ENCODE measurements at regions not wholly inside any gene's neighbourhood (a gene's known extent, or its start where the extent isn't known, plus 50 kb on each side); places are given as distances from the start of the nearest gene placed in this dataset.

DNA sequence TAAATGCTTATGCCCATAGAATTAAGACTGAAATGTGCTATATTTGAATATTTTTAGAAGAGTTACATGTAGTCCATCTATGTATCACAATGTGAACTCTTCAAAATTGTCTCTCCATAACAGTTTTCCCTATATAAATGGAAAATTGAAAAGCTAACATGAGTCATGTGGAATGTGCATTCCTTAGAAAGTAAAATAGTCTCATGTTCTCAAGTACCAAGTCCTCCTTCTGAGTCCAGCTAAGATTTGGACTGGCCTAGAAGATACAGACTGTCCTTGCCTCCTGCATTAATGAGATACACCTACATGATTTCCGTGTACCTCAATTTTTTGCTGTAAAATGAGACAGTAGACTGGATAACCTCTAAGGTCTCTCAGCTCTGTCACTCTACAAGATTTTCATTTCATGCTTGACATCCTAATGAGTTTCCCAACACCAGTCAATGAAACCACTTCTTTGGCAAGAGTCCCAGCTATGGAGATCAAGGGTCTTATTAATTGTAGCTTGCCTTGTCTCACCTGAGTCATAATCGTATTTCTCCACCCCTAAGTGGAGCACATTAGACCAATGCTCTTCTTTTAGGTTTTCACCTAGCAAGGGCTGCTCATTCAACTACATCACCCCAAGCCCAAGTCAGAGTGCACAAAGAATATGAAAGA is 350.6 kb upstream of the IL12A start:
- in situ Hi-C loops (cut with HindIII; ENCODE audit: low pct_unique_long_range_greater_than_20kb, low sequenced_read_pairs), result no loop called here
- DNase-seq (ENCODE audit: low read depth, low spot score), result no peak

DNA sequence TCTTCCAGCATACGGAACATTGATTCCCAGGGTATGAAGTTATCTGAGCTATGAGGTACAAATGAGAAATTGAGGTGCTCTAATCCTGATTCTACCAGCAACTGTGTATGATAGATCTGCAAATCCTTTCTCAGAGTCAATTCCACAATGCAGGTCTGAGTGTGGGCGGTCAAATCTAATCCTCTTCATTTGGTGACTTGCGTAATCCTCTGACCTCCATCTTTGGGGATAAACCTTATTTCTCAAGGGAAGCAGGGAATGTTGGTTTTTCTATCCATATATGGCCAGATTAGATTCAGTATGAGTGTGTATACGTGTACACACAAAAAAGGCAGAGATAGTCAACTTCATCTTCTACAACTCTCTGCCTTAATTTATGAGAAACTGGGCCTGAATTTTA is 348.4 kb upstream of the IL12A start:
- in situ Hi-C loops (cut with HindIII; ENCODE audit: low pct_unique_long_range_greater_than_20kb, low sequenced_read_pairs), result no loop called here
- DNase-seq (ENCODE audit: low read depth, low spot score), result no peak

DNA sequence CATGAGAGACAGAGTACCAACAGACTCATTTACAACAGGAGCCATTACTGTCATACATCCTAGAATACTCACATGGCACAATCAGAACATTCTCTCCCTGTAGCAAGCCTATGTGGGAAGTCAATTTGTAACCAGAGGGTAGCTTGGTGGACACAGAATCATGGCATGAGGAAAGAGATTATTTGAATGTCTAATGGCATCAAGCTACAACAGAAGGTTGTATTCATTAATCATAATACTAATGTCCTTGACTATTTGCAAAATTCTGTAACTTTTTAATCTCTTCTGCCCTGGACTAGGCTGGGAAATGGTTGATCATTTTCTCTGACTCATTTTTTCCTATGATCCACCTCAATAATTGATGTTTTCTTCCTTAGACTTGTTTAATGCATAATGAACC is 345.2 kb upstream of the IL12A start:
- in situ Hi-C loops (cut with HindIII; ENCODE audit: low pct_unique_long_range_greater_than_20kb, low sequenced_read_pairs), result no loop called here
- DNase-seq (ENCODE audit: low read depth, low spot score), result no peak

DNA sequence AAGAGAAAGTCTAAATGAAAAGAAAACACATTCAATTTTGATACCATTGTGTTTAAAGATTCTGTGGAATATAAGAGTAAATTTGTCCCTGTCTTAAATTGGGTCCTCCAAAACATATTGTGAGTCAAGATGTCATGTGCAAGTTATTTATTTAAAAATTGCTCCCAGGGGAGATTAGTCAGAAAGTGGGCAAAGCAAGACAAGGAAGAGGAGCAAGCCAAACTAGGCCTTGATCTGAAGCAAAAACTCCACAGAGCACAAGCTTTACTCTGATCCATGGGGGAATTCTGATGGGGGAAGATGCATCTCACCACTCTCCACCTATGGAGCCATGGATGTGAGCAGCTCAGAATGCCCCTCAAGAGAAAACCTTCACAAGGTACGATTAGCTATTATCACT is 342.8 kb upstream of the IL12A start:
- DNase-seq (ENCODE audit: low read depth, low spot score), result no peak
- in situ Hi-C loops (cut with HindIII; ENCODE audit: low pct_unique_long_range_greater_than_20kb, low sequenced_read_pairs), result no loop called here

DNA sequence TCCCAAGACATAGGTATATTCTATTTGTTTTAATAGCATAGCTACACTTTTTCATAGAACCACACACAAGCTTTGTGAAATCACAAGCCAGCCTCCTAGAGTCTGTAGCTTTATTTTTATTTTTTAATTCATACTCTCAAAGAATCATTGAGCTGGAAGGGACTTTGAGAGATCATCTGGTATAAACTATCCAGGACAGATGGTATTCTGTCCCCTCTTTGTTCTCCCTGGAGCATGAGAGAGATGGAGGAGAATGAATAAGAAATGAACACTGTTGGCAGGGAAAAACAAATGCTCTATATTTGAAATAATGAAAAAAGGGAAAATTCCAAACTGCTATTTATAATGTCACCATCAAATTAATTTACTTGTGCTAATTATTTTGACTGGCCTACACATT is 338.7 kb upstream of the IL12A start:
- DNase-seq (ENCODE audit: low read depth, low spot score), result no peak
- in situ Hi-C loops (cut with HindIII; ENCODE audit: low pct_unique_long_range_greater_than_20kb, low sequenced_read_pairs), result no loop called here

DNA sequence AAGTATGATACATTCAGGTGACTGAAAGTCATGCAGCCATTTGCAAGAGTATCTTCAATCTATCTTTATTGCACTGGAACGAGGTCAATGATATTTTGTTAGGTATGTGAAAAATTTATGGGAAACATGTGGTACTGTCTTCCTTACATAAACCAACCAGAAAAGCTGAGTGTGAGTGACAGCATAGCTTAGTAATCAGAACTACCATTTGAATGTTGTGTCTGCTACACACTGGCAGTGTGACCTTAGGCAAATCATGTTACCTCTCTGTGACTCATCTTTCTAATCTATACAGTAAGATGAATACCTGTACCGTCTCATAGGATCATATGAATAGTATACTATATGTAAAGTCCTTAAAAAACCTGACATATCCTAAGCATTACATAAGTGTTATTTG is 337.9 kb upstream of the IL12A start:
- in situ Hi-C loops (cut with HindIII; ENCODE audit: low pct_unique_long_range_greater_than_20kb, low sequenced_read_pairs), result no loop called here
- no peak for DNase-seq (ENCODE audit: low read depth, low spot score)

DNA sequence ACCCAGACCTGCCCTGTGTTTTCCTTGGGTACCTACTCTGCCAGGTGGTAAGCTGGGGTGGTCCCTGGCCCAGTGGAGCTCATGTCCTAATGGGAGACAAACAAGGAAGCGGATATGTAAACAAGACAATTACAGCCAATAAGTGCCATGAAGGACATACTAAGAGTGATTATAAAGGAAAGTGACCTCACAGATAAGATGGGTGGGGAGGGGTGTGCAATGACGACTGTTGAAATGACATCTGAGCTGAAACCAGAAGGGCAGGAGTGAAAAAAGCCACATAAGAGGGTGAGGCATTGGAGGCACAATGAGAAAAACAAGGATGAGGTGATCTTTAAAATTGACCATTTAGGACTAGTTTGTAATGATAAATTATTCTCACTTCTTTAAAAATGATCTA is 336.2 kb upstream of the IL12A start:
- no peak for DNase-seq (ENCODE audit: low read depth, low spot score)
- in situ Hi-C loops (cut with HindIII; ENCODE audit: low pct_unique_long_range_greater_than_20kb, low sequenced_read_pairs), result no loop called here

DNA sequence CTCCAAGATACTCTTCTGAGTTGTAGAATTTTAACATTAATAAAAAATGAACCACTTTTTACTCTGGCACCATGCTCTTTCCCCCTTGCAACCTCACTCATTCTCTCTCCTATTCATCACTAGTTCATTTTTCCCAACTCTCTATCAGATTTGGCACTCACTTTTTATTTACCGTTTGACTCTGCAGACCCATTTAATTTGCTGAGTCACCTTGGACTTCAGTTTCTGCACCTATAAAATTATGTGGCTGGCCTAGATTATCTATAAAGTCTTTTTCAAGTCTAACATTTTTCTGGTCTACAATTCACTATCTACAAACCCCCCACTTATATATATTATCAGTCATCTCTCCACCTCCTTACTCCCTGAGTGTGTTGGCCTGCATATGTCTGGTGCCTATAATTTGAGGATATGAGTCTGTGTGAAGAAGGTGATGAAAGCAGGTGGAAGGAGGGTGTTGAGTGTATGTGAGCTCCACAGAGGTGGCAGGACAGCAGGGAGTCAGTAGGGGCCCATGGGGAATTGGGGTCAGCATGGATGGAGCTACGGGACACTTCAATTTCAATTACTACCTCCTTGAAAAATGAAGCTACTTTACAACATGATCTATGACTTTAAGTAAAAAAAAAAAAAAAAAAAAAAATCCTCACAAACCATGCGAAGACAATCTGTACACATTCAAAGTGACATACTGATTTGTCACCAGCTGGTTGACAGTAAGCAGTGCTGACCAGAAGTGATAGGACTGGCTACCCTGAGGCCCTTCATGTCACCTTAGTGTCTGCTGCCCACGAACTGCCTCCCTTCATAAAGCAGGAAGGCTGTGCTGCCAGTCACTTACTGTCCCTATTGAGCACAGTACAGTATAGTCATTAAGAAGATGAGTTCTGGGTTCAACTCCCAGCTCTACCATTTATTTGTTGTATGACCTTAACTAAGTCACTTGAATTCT is 334.2 kb upstream of the IL12A start:
- no peak for DNase-seq (ENCODE audit: low read depth, low spot score)
- in situ Hi-C loops (cut with HindIII; ENCODE audit: low pct_unique_long_range_greater_than_20kb, low sequenced_read_pairs), result no loop called here

DNA sequence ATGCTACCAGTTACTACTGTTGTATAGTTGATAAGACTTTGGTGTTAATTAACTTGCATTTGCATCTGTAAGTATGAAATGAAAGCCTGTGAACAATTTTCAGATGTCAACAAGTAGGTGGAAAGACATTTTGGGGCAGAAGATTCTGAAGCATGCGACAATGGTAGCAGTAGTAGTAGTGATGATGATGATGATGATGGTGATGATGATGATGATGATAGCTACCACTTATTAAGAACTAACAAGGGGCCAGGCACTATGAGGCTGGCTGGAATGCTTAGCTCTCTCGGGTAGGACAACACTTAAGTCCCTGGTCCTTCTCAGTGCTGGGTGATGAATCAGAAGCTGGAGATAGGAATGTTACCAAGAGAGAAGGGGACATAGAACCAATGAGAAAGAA is 333.4 kb upstream of the IL12A start:
- DNase-seq (ENCODE audit: low read depth, low spot score), result no peak
- in situ Hi-C loops (cut with HindIII; ENCODE audit: low pct_unique_long_range_greater_than_20kb, low sequenced_read_pairs), result no loop called here

DNA sequence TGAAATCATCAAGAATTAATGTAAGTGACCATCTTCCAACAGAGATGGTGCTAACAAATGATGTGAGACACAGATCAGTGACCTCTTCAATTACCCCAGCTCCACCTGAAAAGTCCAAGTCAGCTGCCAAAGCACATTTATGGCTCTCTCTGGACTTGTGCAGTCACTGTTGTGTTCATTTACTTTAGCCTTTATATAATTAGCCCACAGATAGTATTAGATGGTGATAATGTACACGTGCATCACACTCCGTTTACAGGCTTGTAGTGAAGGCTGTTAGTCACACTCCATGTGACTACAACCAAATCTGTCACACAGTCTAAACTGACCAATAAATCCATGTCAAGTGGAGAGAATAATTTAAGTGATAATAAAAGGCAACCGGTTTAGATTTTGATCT is 331.5 kb upstream of the IL12A start:
- no peak for DNase-seq (ENCODE audit: low read depth, low spot score)
- in situ Hi-C loops (cut with HindIII; ENCODE audit: low pct_unique_long_range_greater_than_20kb, low sequenced_read_pairs), result no loop called here

DNA sequence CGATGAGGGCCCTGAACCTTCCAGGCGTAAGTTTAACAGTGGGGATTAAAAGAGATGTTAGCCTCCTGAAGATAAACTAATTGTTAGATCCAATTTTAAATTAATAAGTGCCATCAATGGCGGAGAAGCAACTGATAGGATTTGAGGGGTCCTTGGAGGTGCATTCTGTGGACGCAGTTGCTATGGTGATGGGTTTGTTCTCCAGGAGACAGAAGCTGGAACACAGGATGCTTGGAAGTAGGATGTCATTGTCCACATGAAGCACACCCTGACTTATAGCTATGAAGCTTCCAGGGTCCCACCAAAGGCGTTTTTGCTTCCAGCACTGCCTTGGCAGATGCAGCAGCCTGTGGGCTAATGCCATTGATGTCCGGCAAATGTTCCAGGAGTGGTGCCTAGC is 331.0 kb upstream of the IL12A start:
- no peak for DNase-seq (ENCODE audit: low read depth, low spot score)
- in situ Hi-C loops (cut with HindIII; ENCODE audit: low pct_unique_long_range_greater_than_20kb, low sequenced_read_pairs), result no loop called here

DNA sequence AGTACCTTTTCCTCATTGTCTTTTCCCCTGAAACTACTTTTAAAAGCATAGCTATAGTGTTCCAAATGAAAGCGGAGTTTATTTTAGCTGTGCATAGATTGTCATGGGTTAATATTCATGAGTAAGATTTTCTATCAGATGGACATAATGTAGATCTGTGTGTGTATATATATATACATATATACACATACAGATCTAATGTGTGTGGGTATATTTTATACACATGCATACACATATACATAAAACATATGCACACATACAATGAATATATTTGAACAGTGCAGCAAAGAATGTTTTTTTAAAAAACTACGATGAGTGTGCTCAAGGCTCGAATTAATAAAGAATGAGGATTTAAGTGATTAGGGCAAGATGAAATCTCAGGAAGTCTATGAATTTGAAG is 328.3 kb upstream of the IL12A start:
- no peak for DNase-seq (ENCODE audit: low read depth, low spot score)
- in situ Hi-C loops (cut with HindIII; ENCODE audit: low pct_unique_long_range_greater_than_20kb, low sequenced_read_pairs), result no loop called here

DNA sequence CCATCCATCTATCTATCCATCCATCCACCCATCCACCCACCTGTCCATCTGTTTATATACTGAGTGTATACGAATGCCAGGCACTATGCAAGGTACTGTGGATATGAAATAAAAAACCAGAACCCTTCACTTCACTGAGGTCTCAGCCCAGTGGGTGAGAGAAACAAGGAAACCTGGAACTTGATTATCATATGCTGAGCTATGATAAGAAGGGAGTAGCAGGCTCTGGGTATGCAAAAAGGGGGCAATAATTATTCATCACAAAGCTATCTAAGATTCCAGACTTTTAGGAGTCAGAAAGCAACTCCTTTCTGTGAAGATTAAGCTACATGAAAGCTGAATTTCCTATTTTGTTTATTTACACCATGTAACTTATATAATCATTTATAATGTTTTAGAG is 327.7 kb upstream of the IL12A start:
- in situ Hi-C loops (cut with HindIII; ENCODE audit: low pct_unique_long_range_greater_than_20kb, low sequenced_read_pairs), result no loop called here
- DNase-seq (ENCODE audit: low read depth, low spot score), result no peak

DNA sequence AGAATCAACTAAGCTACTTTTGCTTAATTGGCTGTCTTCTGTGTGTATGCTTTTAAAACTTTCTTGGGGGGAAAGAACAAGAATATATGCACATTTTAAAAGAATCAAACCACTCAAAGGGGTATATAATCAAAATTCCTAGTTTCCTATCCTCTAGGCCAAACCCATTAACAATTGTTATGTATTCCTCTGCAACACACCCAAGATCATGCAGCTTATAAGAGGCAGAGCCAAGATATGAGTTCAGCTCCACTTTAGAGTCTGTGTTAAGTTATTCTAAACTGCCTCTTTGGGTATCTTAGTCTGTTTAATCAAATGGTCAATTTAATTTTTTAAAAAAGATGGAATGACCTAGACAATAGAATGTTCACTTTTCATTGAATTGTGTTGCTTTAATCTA is 326.1 kb upstream of the IL12A start:
- DNase-seq (ENCODE audit: low read depth, low spot score), result no peak
- in situ Hi-C loops (cut with HindIII; ENCODE audit: low pct_unique_long_range_greater_than_20kb, low sequenced_read_pairs), result no loop called here

DNA sequence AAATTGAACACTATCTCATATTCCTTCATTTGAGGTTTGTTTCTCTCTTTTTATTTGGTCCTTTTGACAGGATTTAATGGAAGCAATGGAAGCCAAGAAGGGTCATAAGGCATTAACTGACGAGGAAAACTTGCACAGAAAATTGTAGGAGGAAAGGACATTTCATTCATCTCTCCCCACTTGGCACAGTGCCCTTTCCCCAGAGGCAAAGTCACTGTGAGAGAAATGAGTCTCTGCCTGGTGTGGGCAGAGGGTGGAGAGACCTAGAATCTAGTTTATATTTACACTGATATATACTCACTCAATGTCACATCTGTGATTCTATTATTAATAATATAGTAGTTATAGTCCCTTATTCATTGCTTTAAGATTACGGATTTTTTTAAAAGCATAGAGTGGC is 324.6 kb upstream of the IL12A start:
- peak; percentile 66 for DNase-seq (ENCODE audit: low read depth, low spot score)
- in situ Hi-C loops (cut with HindIII; ENCODE audit: low pct_unique_long_range_greater_than_20kb, low sequenced_read_pairs), result no loop called here

DNA sequence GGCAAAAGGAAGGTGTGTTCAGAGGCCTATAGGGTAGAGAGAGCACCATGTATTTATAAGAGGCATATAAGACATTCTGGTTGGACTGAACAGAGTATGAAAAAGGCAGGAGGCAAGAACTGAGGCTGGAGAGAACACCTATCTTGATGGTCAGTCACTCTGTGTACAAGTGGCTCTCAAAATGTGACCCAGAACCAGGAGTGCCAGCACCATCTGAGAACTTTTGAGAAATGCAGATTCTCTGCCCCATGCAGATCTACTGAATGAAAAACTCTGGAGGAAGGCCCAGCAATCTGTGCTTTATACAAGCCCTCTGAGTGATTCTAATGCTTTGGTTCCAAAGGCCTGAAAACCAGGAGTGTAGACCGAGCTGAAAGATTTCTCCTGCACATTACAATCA is 324.0 kb upstream of the IL12A start:
- DNase-seq (ENCODE audit: low read depth, low spot score), result no peak
- in situ Hi-C loops (cut with HindIII; ENCODE audit: low pct_unique_long_range_greater_than_20kb, low sequenced_read_pairs), result no loop called here

DNA sequence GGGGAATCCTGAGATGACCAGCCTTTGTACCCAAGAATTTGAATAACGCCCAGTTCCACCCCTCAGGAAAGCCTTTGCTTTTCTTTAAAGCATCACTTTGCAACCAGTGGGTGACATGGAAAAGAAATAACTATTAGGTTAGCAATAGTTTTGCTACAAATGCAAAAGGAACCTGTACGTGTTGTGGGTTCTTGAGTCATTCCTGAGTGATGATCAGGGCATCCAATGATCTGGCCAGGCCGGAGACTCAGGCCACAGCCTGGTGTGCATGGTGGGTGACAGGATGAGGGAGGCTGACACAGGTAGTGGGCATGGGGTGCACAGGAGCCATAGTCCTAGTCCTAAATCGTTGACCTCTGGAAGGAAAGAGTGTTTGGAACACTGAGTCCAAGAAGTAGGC is 321.4 kb upstream of the IL12A start:
- DNase-seq (ENCODE audit: low read depth, low spot score), result no peak
- in situ Hi-C loops (cut with HindIII; ENCODE audit: low pct_unique_long_range_greater_than_20kb, low sequenced_read_pairs), result no loop called here

DNA sequence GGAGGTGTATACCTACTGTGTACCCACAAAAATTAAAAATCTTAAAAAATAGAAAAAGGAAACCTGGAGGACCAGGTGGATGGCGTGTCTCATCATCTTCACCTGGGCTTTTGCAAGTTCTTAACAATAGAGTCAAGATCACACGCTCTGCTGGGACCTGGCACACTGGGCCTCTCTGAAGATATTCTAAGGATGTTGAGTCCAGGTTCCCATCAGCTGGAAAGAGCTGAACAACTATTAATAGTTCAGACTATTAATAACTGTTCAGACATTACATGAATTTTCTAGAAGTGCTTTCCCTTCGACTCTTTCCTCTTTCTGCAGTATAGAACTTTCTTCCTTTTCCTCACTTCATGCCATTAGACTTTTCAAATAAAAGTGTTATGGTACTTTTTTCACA is 320.2 kb upstream of the IL12A start:
- no peak for DNase-seq (ENCODE audit: low read depth, low spot score)
- in situ Hi-C loops (cut with HindIII; ENCODE audit: low pct_unique_long_range_greater_than_20kb, low sequenced_read_pairs), result no loop called here

DNA sequence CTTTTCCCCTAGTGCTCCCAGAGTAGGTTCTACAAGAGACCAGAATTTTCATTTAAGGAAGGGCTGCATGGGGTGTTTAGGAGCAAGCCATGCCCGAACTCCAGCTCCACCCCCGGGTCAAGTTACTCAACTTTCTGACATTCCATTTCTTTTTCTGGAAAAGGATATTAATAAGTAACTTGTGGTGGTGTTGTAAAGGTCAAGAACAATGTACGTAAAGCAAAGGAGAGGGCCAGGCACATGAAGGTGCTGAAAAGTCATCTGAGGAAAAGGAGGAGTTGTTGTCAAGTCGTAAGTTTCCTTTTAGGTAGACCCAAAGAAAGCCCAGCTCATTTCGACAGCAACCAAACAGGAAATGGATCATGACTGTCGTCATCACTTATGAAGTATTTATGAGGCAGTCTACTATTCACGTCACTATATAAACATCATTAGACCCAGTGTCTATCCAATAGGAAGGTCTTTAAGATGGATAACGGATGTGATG is 319.6 kb upstream of the IL12A start:
- DNase-seq (ENCODE audit: low read depth, low spot score), result peak; percentile 19
- in situ Hi-C loops (cut with HindIII; ENCODE audit: low pct_unique_long_range_greater_than_20kb, low sequenced_read_pairs), result no loop called here

Measured in SK-MEL-5 (cell line).